ENCODE measurements at regions not wholly inside any gene's neighbourhood (a gene's known extent, or its start where the extent isn't known, plus 50 kb on each side); places are given as distances from the start of the nearest gene placed in this dataset.

- TF ChIP-seq CTCF (IDR thresholded peaks at IDR 0.05 in 4 of 5, conservative IDR thresholded peaks at IDR 0.05 in 1 of 5) (no peak), POLR2A (IDR thresholded peaks at IDR 0.05) (no peak)
Observed at GRCh38 chr5:98360548-98360947, 412.9 kb upstream of the RGMB start.

All from gastrocnemius medialis (tissue), 4 donors.